Neural cell (in vitro differentiated cells): ENCODE measurements at regions not wholly inside any gene's neighbourhood (a gene's known extent, or its start where the extent isn't known, plus 50 kb on each side); places are given as distances from the start of the nearest gene placed in this dataset.

ENCODE experiments used
- EP300 ChIP-seq: fragments of 450-650 bp; conservative IDR thresholded peaks from 2 replicates; pipeline ENCODE4 v1.6.1; 2014; ENCODE audit warnings: antibody characterized with exemption, mild to moderate bottlenecking, moderate library complexity; ENCODE audit not compliant: poor library complexity, severe bottlenecking
- EZH2 ChIP-seq: fragments of 200-600, 300-800 bp; shearing (Covaris generic), sonication (generic); IDR thresholded peaks from 2 replicates; pipeline ENCODE4 v1.6.1; 2014; ENCODE audit warnings: antibody characterized with exemption, low read length, borderline replicate concordance, mild to moderate bottlenecking; ENCODE audit not compliant: insufficient read depth, poor library complexity, severe bottlenecking
- MXI1 ChIP-seq: fragments of 450-650 bp; conservative IDR thresholded peaks from 2 replicates; pipeline ENCODE4 v1.6.1; 2014; ENCODE audit warnings: antibody characterized with exemption, mild to moderate bottlenecking; ENCODE audit not compliant: poor library complexity, severe bottlenecking
- POLR2AphosphoS5 ChIP-seq: IDR thresholded peaks from 2 replicates; pipeline ENCODE4 v1.6.1; 2012
- RAD21 ChIP-seq: fragments of 450-650 bp; conservative IDR thresholded peaks from 2 replicates; pipeline ENCODE4 v1.6.1; 2014; ENCODE audit warnings: antibody characterized with exemption, mild to moderate bottlenecking, moderate library complexity
- REST ChIP-seq: IDR thresholded peaks from 2 replicates; pipeline ENCODE4 v1.6.1; 2012; ENCODE audit warnings: borderline replicate concordance
- TF ChIP-seq, protein P1 (sequence below): fragments of 450-650 bp; IDR thresholded peaks from 2 replicates; pipeline ENCODE4 v1.5.1; 2014; ENCODE audit warnings: antibody characterized with exemption, mild to moderate bottlenecking, moderate library complexity; ENCODE audit not compliant: poor library complexity, severe bottlenecking

- TF ChIP-seq, protein P1, sequence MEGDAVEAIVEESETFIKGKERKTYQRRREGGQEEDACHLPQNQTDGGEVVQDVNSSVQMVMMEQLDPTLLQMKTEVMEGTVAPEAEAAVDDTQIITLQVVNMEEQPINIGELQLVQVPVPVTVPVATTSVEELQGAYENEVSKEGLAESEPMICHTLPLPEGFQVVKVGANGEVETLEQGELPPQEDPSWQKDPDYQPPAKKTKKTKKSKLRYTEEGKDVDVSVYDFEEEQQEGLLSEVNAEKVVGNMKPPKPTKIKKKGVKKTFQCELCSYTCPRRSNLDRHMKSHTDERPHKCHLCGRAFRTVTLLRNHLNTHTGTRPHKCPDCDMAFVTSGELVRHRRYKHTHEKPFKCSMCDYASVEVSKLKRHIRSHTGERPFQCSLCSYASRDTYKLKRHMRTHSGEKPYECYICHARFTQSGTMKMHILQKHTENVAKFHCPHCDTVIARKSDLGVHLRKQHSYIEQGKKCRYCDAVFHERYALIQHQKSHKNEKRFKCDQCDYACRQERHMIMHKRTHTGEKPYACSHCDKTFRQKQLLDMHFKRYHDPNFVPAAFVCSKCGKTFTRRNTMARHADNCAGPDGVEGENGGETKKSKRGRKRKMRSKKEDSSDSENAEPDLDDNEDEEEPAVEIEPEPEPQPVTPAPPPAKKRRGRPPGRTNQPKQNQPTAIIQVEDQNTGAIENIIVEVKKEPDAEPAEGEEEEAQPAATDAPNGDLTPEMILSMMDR: no peak
- no peak for TF ChIP-seq EZH2
- no peak for TF ChIP-seq MXI1
- no peak for TF ChIP-seq EP300
- no peak for TF ChIP-seq REST
- no peak for TF ChIP-seq POLR2AphosphoS5
- TF ChIP-seq RAD21: no peak
Measured at GRCh38 chr13:30126903-30127428, 180.4 kb downstream of the KATNAL1 start.
